ENCODE measurements at regions not wholly inside any gene's neighbourhood (a gene's known extent, or its start where the extent isn't known, plus 50 kb on each side); places are given as distances from the start of the nearest gene placed in this dataset.
"Not testable (repeated sequence)": the region's sequence is repeated elsewhere in the genome, so short reads cannot be mapped to it uniquely, and the experiment has no call there.

DNA sequence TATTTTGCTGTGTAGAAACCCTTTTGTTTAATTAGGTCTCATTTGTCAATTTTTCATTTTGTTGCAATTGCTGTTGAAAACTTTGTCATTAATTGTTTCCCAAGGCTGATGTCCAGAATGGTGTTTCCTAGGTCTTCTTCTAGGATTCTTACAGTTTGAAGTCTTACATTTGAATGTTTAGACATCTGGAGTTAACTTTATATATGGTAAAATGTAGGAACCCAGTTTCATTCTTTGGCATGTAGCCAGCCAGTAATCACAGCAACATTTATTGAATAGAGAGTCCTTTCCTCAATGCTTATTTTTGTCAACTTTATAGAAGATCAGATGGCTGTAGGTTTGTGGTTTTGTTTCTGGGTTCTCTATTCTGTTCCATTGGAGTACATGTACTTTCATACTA is 1290.8 kb upstream of the CDH9 start:
- DNase-seq, result no peak

- DNase-seq, result no peak
These were observed 1290.3 kb upstream of the CDH9 start for GRCh38 chr5:28328681-28329080.

- no peak for DNase-seq
These were observed 1285.8 kb upstream of the CDH9 start for GRCh38 chr5:28324174-28324573.

DNA sequence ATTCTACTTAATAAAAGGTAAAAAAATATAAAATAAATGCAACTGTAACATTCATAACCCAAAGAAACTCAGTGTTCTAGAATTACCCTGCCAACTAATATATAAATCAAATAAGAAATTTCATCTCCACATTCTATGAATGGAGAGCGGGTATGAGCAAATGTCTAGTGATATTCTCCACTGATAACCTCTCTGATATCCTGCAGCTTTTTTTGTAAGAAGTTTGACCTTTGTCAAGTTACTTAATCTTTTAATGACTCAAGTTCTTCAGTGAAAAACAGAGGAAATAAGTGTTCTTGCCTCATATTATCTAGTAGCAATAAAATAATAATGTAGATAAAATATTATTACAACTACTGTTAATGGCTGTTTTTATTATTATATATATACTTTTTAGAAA is 1275.6 kb upstream of the CDH9 start:
- DNase-seq, result no peak

GRCh38 chr5:28313321-28313951 is 1275.0 kb upstream of the CDH9 start:
- DNase-seq, result no peak

- DNase-seq, result no peak
These were observed 1272.3 kb upstream of the CDH9 start for GRCh38 chr5:28310696-28311095.

DNA sequence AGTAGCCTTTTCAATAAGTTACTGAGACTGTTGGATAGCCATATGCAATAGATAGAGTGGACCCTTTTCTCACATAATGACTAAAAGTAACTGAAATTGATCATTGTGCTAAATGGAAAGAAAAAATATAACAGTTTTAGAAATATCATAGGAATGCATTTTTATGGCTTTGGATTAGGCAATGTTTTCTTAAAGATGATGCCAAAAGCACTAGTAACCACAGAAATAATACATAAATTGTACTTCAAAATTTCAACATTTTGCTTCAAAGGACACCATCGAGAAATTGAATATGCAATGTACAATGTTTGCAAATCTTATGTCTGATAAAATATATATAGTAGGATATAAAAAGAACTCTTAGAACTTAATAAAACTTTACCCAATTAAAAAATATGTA is 1267.5 kb upstream of the CDH9 start:
- no peak for DNase-seq

- no peak for DNase-seq
These were observed 1263.3 kb upstream of the CDH9 start for GRCh38 chr5:28301712-28302111.

GRCh38 chr5:28296254-28297013 is 1258.0 kb upstream of the CDH9 start:
- no peak for DNase-seq

DNA sequence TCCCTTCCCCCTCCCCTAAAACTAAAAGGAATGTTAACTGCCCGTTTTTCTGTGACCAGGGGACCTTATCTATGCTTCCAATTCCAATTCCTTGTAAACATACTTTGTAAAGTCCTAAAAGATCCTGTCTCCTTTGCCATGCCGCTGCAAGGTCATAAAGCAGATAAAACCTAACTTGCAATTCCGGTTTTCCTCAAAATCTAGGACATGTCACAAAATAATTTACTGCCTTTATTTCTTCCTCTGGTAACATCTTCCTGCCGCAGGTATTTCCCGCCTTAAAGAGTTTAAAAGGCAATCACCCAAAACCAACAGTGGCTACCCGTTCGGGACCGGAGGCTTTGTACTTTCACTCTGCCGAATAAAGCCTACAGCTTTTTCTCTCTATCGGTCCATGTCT is 1248.6 kb upstream of the CDH9 start:
- DNase-seq, result not testable (repeated sequence)

GRCh38 chr5:28286566-28286965 is 1248.2 kb upstream of the CDH9 start:
- no peak for DNase-seq

- no peak for DNase-seq
These were observed 1246.4 kb upstream of the CDH9 start for GRCh38 chr5:28284788-28285187.

- DNase-seq, result no peak
These were observed 1243.0 kb upstream of the CDH9 start for GRCh38 chr5:28281351-28281750.

DNA sequence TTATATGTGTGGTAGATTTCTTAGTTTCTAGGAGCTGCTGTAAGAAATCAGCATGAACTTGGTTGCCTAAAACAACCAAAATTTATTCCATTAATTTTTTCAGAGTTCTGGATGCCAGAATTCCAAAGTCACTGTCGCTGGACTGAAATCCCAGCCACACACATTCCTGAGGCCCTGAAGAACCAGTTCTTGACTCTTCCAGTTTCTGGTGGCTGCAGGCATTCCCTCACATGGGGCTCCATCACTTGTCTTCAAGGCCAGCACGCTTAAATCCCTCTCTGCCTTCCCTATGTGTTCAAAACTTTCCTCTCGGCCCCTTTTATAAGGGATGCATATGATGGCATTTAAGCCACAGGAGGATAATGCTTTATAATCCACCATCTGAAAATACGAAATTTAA is 1237.5 kb upstream of the CDH9 start:
- no peak for DNase-seq

DNA sequence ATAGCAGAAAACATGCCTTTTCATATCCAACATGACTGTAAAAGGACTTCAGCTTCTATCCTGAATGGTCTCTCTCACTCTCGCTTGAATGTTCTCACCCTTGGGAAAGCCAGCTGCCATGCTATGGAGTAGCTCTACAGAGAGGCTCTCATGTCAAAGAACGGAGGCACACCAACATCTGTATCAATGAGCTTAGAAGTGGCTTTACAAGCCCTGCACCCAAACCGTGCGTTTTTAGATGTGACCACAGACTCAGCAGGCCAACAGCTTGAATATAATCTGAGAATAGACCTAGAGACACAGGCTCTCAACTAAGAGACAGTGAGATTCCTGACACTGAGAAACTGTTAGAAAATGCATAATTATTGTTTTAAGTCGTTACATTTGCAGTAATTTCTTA is 1231.6 kb upstream of the CDH9 start:
- DNase-seq, result no peak

DNA sequence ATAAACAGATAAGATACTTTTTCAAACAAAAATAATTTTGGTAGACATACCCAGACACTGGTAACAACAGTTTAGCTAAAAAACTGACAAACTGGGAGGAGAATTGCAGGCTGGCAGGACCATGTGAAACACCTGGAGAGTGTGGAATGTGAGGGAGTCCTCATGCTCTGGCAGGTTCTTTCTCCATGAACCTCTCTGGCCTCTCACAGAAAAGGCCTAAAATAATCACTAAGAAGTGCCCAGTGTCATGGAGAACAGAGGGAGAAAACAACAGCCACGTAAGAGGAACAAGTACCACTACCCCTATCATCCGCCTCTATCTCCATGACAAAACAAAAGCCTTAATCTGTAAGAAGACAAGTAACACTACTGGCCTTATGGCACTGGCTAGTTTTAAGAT is 1227.5 kb upstream of the CDH9 start:
- no peak for DNase-seq

- DNase-seq, result no peak
These were observed 1216.5 kb upstream of the CDH9 start for GRCh38 chr5:28254846-28255245.

DNA sequence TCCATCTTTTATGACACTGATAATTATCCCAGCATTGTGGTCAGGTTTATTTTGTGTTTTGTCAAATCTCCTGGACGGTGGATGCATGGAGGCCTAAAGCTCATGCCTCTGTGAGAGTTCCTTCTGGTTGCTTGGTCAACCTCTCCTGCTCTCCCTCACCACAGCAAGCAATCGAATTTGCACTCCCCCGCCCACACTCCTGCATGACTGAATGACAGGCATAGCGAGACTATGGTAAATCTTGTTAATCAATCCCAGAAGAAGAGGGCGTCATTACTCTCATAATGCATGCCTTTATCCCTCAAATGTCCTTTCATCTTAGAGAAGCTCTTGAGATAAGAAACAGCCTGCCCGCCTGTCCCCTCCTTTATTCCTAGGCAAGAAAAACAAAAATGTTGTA is 1215.0 kb upstream of the CDH9 start:
- no peak for DNase-seq

- DNase-seq, result no peak
These were observed 1211.5 kb upstream of the CDH9 start for GRCh38 chr5:28249771-28250415.

DNA sequence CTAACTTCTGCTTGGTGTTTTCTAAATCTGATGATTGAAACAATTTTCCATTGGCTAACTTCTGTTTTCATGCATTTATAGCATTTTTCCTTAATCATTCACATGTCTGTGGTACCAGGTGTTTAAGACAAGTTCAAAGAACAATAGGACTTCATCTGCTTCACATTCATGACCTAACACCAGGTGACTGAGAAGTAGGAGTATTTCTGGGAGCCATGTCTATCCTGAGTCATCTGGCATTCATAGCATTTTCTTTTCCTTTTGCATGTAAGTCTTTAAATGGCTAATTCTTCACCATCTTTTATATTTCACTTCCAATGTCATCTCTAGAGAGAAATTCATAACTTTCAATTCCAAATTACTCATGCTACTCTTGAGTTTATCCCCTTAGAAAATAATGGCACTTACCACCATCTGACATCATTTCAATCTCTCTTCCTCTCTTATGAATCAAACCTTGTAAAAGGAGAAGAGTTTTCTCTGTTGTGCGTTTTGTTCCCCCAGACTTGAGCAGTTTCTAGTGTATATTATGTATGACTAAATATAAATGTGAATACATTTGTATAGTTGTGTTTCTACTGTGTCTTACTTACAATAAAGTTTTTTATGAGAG is 1196.1 kb upstream of the CDH9 start:
- no peak for DNase-seq

DNA sequence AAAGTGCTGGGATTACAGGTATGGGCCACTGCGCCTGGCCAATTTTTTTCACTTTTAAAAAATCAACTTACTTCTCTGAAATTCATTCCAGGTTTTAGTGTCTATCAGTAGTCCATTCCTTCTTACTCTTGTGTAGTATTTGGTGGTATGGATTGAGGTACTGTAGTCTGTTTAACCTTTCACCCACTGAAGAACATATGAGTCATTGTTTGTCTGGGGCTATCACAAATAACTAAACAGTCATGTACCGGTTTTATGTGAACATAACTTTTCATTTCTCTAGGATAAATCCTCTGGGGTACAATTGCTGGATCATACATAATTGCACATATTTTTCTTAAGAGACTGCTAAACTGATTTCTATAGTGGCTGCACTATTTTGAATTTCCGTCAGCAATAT is 1188.0 kb upstream of the CDH9 start:
- DNase-seq, result no peak

DNA sequence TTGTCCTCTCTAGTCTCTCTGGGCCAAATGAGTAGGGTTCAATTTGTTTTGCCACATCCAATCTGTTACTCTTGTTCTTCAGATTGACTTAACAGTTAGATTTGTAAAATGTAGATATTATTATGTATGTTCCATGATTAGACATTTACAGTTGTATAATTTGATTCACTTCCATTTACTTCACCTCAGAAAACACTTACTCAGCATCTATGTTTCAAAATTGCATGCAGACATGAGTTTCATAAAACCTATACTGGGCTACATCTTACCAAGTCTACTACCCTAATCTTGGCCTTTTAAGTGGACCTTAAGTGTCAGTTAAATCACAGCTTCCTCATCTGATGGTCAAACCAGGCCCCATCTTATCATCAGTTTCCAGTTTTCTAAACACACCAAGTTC is 1181.2 kb upstream of the CDH9 start:
- DNase-seq, result no peak

DNA sequence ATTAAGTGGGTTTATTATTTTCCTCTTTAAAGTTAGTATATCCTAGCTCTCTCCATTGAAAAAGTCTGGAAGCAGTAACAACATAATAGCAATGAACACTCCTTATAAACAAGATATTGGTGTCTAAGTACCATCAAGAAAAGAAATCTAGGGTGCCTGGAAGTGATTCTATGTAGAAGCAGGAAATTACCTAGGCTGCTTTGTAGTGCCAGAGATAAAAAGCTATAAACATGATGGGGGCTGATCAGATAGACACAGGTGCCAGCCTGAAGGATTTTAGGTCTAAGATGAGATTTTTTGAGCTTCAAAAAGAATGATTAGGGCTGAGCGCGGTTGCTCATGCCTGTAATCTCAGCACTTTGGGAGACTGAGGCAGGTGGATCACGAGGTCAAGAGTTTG is 1179.3 kb upstream of the CDH9 start:
- DNase-seq, result no peak

DNA sequence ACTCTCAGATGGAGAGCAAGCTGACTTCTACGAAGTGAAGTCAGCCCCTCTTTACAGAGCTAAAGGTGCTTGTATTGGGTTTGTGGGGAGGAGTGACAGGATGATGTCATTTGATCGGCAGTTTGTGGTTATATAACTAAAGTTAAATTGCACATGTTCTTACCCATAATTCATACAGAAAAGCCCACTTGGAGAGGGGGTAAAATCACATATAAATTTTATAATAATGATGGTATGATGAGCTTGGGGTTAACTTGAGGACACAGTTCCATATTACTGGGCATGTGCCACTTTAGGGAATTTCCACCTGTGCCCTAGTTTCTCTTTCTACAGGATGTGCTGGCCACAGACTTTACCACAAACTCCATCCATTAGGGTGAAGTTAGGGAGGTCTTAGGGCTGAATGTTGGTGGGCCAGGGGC is 1178.6 kb upstream of the CDH9 start:
- no peak for DNase-seq
